ENCODE measurements at regions not wholly inside any gene's neighbourhood (a gene's known extent, or its start where the extent isn't known, plus 50 kb on each side); places are given as distances from the start of the nearest gene placed in this dataset.

- Histone ChIP-seq H3K4me1 (no peaks in the 10 kb centered on the region), H3K36me3 (no peaks in the 10 kb centered on the region), H3K4me3 (no peak overlapping the region), H3K9me3 (no peaks in the 10 kb centered on the region), H3K27ac (no peak overlapping the region), H3K27me3 (no peaks in the 10 kb centered on the region)
- 80 to 96% methylated on average over 1 of the region's 1 CpG for WGBS, 2 donors
- DNase-seq (no peak), ATAC-seq (no peak), FAIRE-seq (no peak)
- intact Hi-C loops (cut with DNase I): no loop called here
- TF ChIP-seq CTCF (IDR thresholded peaks at IDR 0.05): no peak
These were observed 165.2 kb upstream of the AUTS2 start for GRCh38 chr7:69433081-69433480.

- no peak for TF ChIP-seq CTCF (IDR thresholded peaks at IDR 0.05)
- FAIRE-seq (no peak), ATAC-seq (no peak)
These were observed 163.9 kb upstream of the AUTS2 start for GRCh38 chr7:69434398-69434815.

GRCh38 chr7:69435711-69436110 lies 162.6 kb upstream of the AUTS2 start:
- DNase-seq (no peak), FAIRE-seq (no peak), ATAC-seq (no peak)
- no peaks in the 10 kb centered on the region for H3K4me1 ChIP-seq
- H3K9me3 ChIP-seq: no peaks in the 10 kb centered on the region
- 72 to 79% methylated on average over 5 of the region's 5 CpGs for WGBS, 2 donors
- H3K4me3 ChIP-seq: no peak overlapping the region
- no peaks in the 10 kb centered on the region for H3K27me3 ChIP-seq
- no peak overlapping the region for H3K27ac ChIP-seq
- no peak for TF ChIP-seq CTCF (IDR thresholded peaks at IDR 0.05)
- no peaks in the 10 kb centered on the region for H3K36me3 ChIP-seq
- intact Hi-C loops (cut with DNase I): no loop called here

More at GRCh38 chr7:69434398-69434815, 163.9 kb upstream of the AUTS2 start:
- no peak overlapping the region for H3K27ac ChIP-seq
- no peaks in the 10 kb centered on the region for H3K9me3 ChIP-seq
- no peak for DNase-seq
- H3K27me3 ChIP-seq: no peaks in the 10 kb centered on the region
- WGBS, 2 donors: 61 to 65% methylated on average over 5 of the region's 5 CpGs
- H3K4me1 ChIP-seq: no peaks in the 10 kb centered on the region
- no peak overlapping the region for H3K4me3 ChIP-seq
- no peaks in the 10 kb centered on the region for H3K36me3 ChIP-seq
- intact Hi-C loops (cut with DNase I): no loop called here

- Histone ChIP-seq H3K27me3 (no peaks in the 10 kb centered on the region), H3K9me3 (no peaks in the 10 kb centered on the region), H3K4me3 (no peak overlapping the region), H3K36me3 (no peaks in the 10 kb centered on the region), H3K27ac (no peak overlapping the region), H3K4me1 (no peaks in the 10 kb centered on the region)
- no peak for ATAC-seq
- FAIRE-seq: no peak
- TF ChIP-seq CTCF (IDR thresholded peaks at IDR 0.05): no peak
- intact Hi-C loops (cut with DNase I): no loop called here
- 57 to 68% methylated on average over 1 of the region's 1 CpG for WGBS, 2 donors
- no peak for DNase-seq
These were observed 161.3 kb upstream of the AUTS2 start for GRCh38 chr7:69436946-69437345.

GRCh38 chr7:69438584-69439412 lies 159.5 kb upstream of the AUTS2 start:
- Histone ChIP-seq H3K27me3 (no peaks in the 10 kb centered on the region), H3K4me1 (no peaks in the 10 kb centered on the region), H3K27ac (no peak overlapping the region), H3K36me3 (no peaks in the 10 kb centered on the region), H3K9me3 (no peaks in the 10 kb centered on the region), H3K4me3 (no peak overlapping the region)
- ATAC-seq (no peak), DNase-seq (no peak), FAIRE-seq (no peak)
- TF ChIP-seq CTCF (IDR thresholded peaks at IDR 0.05): no peak
- intact Hi-C loops (cut with DNase I): no loop called here
- WGBS, 2 donors: 71 to 72% methylated on average over 16 of the region's 16 CpGs

Data from pancreas (tissue), 10 donors.